ENCODE measurements at regions not wholly inside any gene's neighbourhood (a gene's known extent, or its start where the extent isn't known, plus 50 kb on each side); places are given as distances from the start of the nearest gene placed in this dataset.

DNA sequence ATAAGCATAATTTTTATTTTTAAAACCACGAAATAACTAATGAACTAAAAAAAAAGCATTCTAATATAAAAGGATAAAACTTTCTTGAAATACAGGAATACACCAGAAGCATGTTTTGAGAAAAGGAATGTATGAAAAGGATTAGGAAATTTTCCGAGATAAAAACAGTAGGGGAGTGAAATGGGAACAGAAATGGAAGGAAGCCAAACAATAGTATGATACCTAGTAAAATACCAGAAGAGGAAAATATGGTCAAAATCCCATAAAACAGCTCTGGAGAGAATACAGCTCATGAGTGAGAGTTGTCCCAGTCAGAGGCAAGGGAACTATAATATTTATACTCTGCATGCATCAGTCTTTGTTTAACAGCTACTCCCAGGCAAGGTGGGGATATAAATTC lies 1016.2 kb downstream of the SLC6A15 start:
- H3K36me3 ChIP-seq (ENCODE audit: control insufficient read depth in 2 of 2, insufficient read depth in 1 of 2, low read length in 2 of 2): no peaks in the 10 kb centered on the region
- CTCF ChIA-PET: no interaction called here
- no peak overlapping the region for H3K4me3 ChIP-seq (ENCODE audit: low read depth, low read length)
- no peaks in the 10 kb centered on the region for H3K4me1 ChIP-seq (ENCODE audit: control insufficient read depth, insufficient read depth, low read length)
- no peak for TF ChIP-seq ZNF473 (tag by site-specific recombination; IDR thresholded peaks at IDR 0.05)
- TF ChIP-seq, protein P1, sequence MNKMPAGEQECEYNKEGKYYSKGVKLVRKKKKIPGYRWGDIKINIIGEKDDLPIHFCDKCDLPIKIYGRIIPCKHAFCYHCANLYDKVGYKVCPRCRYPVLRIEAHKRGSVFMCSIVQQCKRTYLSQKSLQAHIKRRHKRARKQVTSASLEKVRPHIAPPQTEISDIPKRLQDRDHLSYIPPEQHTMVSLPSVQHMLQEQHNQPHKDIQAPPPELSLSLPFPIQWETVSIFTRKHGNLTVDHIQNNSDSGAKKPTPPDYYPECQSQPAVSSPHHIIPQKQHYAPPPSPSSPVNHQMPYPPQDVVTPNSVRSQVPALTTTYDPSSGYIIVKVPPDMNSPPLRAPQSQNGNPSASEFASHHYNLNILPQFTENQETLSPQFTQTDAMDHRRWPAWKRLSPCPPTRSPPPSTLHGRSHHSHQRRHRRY (tag by site-specific recombination; IDR thresholded peaks at IDR 0.05): no peak
- TF ChIP-seq ZNF626 (tag by site-specific recombination; IDR thresholded peaks at IDR 0.05): no peak
- TF ChIP-seq ZNF214 (tag by site-specific recombination; IDR thresholded peaks at IDR 0.05; ENCODE audit: borderline replicate concordance): no peak
- TF ChIP-seq ZNF791 (tag by site-specific recombination; IDR thresholded peaks at IDR 0.05): no peak
- TF ChIP-seq, protein P2, sequence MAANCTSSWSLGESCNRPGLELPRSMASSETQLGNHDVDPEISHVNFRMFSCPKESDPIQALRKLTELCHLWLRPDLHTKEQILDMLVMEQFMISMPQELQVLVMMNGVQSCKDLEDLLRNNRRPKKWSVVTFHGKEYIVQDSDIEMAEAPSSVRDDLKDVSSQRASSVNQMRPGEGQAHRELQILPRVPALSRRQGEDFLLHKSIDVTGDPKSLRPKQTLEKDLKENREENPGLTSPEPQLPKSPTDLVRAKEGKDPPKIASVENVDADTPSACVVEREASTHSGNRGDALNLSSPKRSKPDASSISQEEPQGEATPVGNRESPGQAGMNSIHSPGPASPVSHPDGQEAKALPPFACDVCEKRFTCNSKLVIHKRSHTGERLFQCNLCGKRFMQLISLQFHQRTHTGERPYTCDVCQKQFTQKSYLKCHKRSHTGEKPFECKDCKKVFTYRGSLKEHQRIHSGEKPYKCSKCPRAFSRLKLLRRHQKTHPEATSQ (tag by site-specific recombination; IDR thresholded peaks at IDR 0.05): no peak
- no peak for TF ChIP-seq ZNF132 (tag by site-specific recombination; IDR thresholded peaks at IDR 0.05; ENCODE audit: borderline replicate concordance)
- no peak for TF ChIP-seq YY2 (tag by site-specific recombination; IDR thresholded peaks at IDR 0.05)
- no peak for TF ChIP-seq ZNF341 (tag by site-specific recombination; IDR thresholded peaks at IDR 0.05; ENCODE audit: low read depth)
- no peak for TF ChIP-seq EGR2 (tag by site-specific recombination; IDR thresholded peaks at IDR 0.05; ENCODE audit: low read depth)
- no peak for TF ChIP-seq ZNF830 (tag by site-specific recombination; IDR thresholded peaks at IDR 0.05; ENCODE audit: low read depth)
- no peak for TF ChIP-seq REPIN1 (tag by site-specific recombination; IDR thresholded peaks at IDR 0.05; ENCODE audit: low read depth)
- no peak for TF ChIP-seq ZNF837 (tag by site-specific recombination; IDR thresholded peaks at IDR 0.05)
- TF ChIP-seq, protein P3, sequence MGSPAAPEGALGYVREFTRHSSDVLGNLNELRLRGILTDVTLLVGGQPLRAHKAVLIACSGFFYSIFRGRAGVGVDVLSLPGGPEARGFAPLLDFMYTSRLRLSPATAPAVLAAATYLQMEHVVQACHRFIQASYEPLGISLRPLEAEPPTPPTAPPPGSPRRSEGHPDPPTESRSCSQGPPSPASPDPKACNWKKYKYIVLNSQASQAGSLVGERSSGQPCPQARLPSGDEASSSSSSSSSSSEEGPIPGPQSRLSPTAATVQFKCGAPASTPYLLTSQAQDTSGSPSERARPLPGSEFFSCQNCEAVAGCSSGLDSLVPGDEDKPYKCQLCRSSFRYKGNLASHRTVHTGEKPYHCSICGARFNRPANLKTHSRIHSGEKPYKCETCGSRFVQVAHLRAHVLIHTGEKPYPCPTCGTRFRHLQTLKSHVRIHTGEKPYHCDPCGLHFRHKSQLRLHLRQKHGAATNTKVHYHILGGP (tag by site-specific recombination; IDR thresholded peaks at IDR 0.05): no peak
- no peak for TF ChIP-seq ZNF274 (IDR thresholded peaks at IDR 0.05; ENCODE audit: low read length)
- no peak for TF ChIP-seq ZNF274 (tag by site-specific recombination; IDR thresholded peaks at IDR 0.05; ENCODE audit: borderline replicate concordance)
- TF ChIP-seq ZFHX2 (tag by site-specific recombination; conservative IDR thresholded peaks at IDR 0.05): no peak
- TF ChIP-seq, protein P4, sequence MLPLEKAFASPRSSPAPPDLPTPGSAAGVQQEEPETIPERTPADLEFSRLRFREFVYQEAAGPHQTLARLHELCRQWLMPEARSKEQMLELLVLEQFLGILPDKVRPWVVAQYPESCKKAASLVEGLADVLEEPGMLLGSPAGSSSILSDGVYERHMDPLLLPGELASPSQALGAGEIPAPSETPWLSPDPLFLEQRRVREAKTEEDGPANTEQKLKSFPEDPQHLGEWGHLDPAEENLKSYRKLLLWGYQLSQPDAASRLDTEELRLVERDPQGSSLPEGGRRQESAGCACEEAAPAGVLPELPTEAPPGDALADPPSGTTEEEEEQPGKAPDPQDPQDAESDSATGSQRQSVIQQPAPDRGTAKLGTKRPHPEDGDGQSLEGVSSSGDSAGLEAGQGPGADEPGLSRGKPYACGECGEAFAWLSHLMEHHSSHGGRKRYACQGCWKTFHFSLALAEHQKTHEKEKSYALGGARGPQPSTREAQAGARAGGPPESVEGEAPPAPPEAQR (tag by site-specific recombination; IDR thresholded peaks at IDR 0.05): no peak
- TF ChIP-seq, protein P5, sequence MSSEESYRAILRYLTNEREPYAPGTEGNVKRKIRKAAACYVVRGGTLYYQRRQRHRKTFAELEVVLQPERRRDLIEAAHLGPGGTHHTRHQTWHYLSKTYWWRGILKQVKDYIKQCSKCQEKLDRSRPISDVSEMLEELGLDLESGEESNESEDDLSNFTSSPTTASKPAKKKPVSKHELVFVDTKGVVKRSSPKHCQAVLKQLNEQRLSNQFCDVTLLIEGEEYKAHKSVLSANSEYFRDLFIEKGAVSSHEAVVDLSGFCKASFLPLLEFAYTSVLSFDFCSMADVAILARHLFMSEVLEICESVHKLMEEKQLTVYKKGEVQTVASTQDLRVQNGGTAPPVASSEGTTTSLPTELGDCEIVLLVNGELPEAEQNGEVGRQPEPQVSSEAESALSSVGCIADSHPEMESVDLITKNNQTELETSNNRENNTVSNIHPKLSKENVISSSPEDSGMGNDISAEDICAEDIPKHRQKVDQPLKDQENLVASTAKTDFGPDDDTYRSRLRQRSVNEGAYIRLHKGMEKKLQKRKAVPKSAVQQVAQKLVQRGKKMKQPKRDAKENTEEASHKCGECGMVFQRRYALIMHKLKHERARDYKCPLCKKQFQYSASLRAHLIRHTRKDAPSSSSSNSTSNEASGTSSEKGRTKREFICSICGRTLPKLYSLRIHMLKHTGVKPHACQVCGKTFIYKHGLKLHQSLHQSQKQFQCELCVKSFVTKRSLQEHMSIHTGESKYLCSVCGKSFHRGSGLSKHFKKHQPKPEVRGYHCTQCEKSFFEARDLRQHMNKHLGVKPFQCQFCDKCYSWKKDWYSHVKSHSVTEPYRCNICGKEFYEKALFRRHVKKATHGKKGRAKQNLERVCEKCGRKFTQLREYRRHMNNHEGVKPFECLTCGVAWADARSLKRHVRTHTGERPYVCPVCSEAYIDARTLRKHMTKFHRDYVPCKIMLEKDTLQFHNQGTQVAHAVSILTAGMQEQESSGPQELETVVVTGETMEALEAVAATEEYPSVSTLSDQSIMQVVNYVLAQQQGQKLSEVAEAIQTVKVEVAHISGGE (tag by site-specific recombination; conservative IDR thresholded peaks at IDR 0.05; ENCODE audit: low read depth): no peak
- no peaks in the 10 kb centered on the region for H3K9me3 ChIP-seq (ENCODE audit: control insufficient read depth, insufficient read depth, low read depth, low read length)
- no peak overlapping the region for H3K27ac ChIP-seq (ENCODE audit: extremely low read depth, low read depth, low read length)
- POLR2A ChIA-PET: no interaction called here
